Ascending aorta (tissue), 2 donors: ENCODE measurements at regions not wholly inside any gene's neighbourhood (a gene's known extent, or its start where the extent isn't known, plus 50 kb on each side); places are given as distances from the start of the nearest gene placed in this dataset.
"Not testable (repeated sequence)": the region's sequence is repeated elsewhere in the genome, so short reads cannot be mapped to it uniquely, and the experiment has no call there.

ENCODE experiments used
- DNase-seq, 2 donors: peaks; one replicate each; pipeline ENCODE4 v3.0.0-alpha.2; 2019; ENCODE audit warnings: low spot score in 2 of 2
- H3K27ac ChIP-seq, 2 donors: fragments of 200-600 bp; sonication (generic); one replicate each; pipeline ENCODE4 v1.5.1; 2016 to 2017; ENCODE audit warnings: mild to moderate bottlenecking in 1 of 2
- H3K27me3 ChIP-seq: fragments of 200-600 bp; sonication (generic); one replicate; pipeline ENCODE4 v1.5.1; 2017
- H3K36me3 ChIP-seq, 2 donors: fragments of 200-600 bp; sonication (generic); one replicate each; pipeline ENCODE4 v1.5.1; 2016
- H3K4me1 ChIP-seq, 2 donors: fragments of 200-600 bp; sonication (generic); one replicate each; pipeline ENCODE4 v1.5.1; 2016 to 2017; ENCODE audit warnings: mild to moderate bottlenecking in 1 of 2
- H3K4me3 ChIP-seq, 2 donors: fragments of 200-600 bp; sonication (generic); one replicate each; pipeline ENCODE4 v1.5.1; 2016 to 2017; ENCODE audit warnings: mild to moderate bottlenecking in 1 of 2
- H3K9me3 ChIP-seq, 2 donors: fragments of 200-600 bp; sonication (generic); one replicate each; pipeline ENCODE4 v1.5.1; 2016
- intact Hi-C: fragments of 100-400 bp; cut with DNase I; formaldehyde crosslinking; loops from one replicate; pipeline ENCODE4 v1.15.1; 2023

- DNase-seq, H3K36me3 ChIP-seq, H3K27ac ChIP-seq, H3K9me3 ChIP-seq, H3K4me1 ChIP-seq, H3K27me3 ChIP-seq, intact Hi-C loops, H3K4me3 ChIP-seq: not testable (repeated sequence)
Measured at GRCh38 chr2:87290566-87291307, 269.1 kb upstream of the PLGLB1 start.

- H3K27ac ChIP-seq, H3K4me1 ChIP-seq: not testable (repeated sequence)
Measured at GRCh38 chr2:87291400-87292200, 270.0 kb upstream of the PLGLB1 start.

GRCh38 chr2:87293931-87294594 is 272.4 kb upstream of the PLGLB1 start:
- H3K27me3 ChIP-seq, H3K36me3 ChIP-seq, H3K9me3 ChIP-seq, H3K27ac ChIP-seq, H3K4me1 ChIP-seq, DNase-seq, H3K4me3 ChIP-seq, intact Hi-C loops: not testable (repeated sequence)

More at GRCh38 chr2:87291400-87292200, 270.0 kb upstream of the PLGLB1 start:
- H3K27me3 ChIP-seq, DNase-seq, intact Hi-C loops, H3K4me3 ChIP-seq, H3K9me3 ChIP-seq, H3K36me3 ChIP-seq: not testable (repeated sequence)

- H3K36me3 ChIP-seq, H3K4me3 ChIP-seq, intact Hi-C loops, DNase-seq, H3K4me1 ChIP-seq, H3K27ac ChIP-seq, H3K9me3 ChIP-seq, H3K27me3 ChIP-seq: not testable (repeated sequence)
Measured at GRCh38 chr2:87295135-87295534, 273.5 kb upstream of the PLGLB1 start.

DNA sequence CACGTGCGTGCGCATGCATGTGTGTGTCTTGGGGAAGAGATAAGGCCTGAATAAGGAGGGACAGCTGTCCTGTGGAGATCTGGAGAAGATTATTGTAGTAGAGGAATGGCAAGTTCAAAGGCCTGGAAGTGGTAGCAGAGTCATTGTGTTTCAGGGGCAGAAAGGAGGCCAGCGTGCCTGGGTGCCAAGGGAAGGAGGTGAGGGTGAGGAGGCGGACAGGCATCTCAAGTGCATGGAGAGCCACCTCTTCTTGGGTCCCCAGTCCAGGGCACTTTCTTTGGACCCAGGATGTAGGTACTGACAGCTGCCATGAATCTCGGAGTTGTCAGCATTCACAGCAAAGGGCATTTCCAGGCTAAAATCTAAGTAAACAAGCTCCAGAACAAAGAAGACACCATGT is 279.7 kb upstream of the PLGLB1 start:
- H3K4me1 ChIP-seq, H3K27ac ChIP-seq, H3K27me3 ChIP-seq, DNase-seq, H3K4me3 ChIP-seq, intact Hi-C loops, H3K9me3 ChIP-seq, H3K36me3 ChIP-seq: not testable (repeated sequence)

GRCh38 chr2:87301871-87302270 is 280.2 kb upstream of the PLGLB1 start:
- H3K36me3 ChIP-seq, H3K4me3 ChIP-seq, H3K27me3 ChIP-seq, H3K9me3 ChIP-seq, intact Hi-C loops, DNase-seq, H3K4me1 ChIP-seq, H3K27ac ChIP-seq: not testable (repeated sequence)

DNA sequence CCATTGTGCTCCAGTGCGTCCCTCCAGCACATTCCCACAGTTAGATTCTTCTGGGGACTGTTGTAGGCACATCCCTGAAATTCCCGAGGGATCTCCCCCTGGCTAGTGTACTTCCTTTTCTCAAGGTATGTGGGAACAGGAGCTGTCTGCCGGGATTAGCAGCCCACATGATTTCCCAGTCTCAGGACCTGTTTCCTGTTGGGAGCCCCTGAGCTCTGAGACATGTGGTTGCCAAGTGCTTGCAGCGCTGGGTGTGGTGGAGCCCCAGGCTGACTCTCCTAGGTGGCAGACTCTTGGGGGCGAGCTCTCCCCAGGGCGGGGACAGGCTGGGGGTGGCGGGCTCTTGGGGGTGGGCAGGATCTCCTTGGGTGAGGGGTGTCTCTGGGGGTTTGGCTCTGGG is 287.0 kb upstream of the PLGLB1 start:
- DNase-seq, H3K27ac ChIP-seq, H3K4me1 ChIP-seq, H3K36me3 ChIP-seq, H3K27me3 ChIP-seq, intact Hi-C loops, H3K4me3 ChIP-seq, H3K9me3 ChIP-seq: not testable (repeated sequence)

DNA sequence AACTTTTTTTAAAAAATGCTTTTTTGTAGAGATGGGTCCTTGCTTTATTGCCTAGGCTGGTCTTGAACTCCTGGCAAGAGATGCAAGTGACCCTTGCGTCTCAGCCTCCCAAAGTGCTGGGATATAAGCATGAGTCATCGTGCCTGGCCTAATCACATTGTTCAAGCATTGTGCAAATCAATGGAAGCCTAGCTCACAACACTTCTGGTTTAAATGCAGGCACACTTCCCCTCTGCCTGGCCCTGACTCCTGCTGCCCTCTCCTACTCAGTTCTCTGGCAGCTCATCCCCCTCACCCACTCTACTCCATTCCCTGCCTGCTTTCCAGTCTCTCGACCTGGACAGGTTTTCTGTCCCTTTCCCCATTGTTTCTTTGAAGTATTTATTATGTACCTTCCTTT is 288.1 kb upstream of the PLGLB1 start:
- H3K4me3 ChIP-seq, H3K36me3 ChIP-seq, H3K27me3 ChIP-seq, intact Hi-C loops, H3K4me1 ChIP-seq, H3K9me3 ChIP-seq, DNase-seq, H3K27ac ChIP-seq: not testable (repeated sequence)

GRCh38 chr2:87311896-87312441 is 290.3 kb upstream of the PLGLB1 start:
- not testable (repeated sequence) for H3K4me1 ChIP-seq, H3K27ac ChIP-seq

DNA sequence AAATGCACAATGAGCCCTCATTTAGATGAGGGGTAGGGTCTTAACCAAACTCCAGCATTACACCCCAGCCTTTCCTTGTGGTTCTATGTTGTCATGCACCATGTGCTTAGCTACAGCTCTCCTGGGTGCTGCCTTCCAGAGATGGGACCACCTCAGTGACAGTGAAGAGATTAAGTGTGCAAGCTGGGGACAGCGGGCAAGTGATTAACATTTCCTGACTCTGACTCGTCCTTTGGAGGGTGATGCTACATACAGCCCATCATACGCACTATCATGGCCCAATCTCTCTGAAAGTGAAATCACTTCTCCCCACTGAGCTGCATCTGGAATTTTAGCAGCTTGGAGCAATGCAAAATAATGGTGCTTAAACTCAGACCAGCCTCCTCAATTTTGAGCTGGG is 293.0 kb upstream of the PLGLB1 start:
- not testable (repeated sequence) for H3K27ac ChIP-seq, DNase-seq

More at GRCh38 chr2:87311896-87312441, 290.3 kb upstream of the PLGLB1 start:
- H3K27me3 ChIP-seq, H3K4me3 ChIP-seq, H3K9me3 ChIP-seq, intact Hi-C loops, DNase-seq, H3K36me3 ChIP-seq: not testable (repeated sequence)

GRCh38 chr2:87315183-87315902 is 293.7 kb upstream of the PLGLB1 start:
- H3K36me3 ChIP-seq, H3K27ac ChIP-seq, H3K4me1 ChIP-seq, H3K27me3 ChIP-seq, DNase-seq, H3K4me3 ChIP-seq, H3K9me3 ChIP-seq, intact Hi-C loops: not testable (repeated sequence)

More for the DNA sequence above, 293.0 kb upstream of the PLGLB1 start:
- H3K9me3 ChIP-seq, H3K36me3 ChIP-seq, H3K4me3 ChIP-seq, intact Hi-C loops, H3K4me1 ChIP-seq, H3K27me3 ChIP-seq: not testable (repeated sequence)

DNA sequence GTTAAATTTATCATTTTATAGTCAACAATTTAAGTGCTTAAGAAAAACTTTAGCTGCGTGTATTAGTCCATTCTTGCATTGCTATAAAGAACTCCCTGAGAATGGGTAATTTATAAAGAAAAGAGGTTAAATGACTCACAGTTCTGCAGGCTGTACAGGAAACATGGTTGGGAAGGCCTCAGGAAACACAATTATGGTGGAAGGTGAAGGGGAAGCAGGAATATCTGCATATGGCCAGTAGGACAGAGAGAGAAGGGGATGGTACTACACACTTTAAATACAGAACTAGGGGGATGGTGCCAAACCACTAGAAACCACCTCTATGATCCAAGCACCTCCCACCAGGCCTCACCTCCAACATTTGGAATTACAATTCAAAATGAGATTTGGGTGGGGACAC is 295.5 kb upstream of the PLGLB1 start:
- H3K27ac ChIP-seq, H3K27me3 ChIP-seq, H3K36me3 ChIP-seq, H3K9me3 ChIP-seq, intact Hi-C loops, H3K4me3 ChIP-seq, H3K4me1 ChIP-seq, DNase-seq: not testable (repeated sequence)

GRCh38 chr2:87318814-87319491 is 297.3 kb upstream of the PLGLB1 start:
- DNase-seq, H3K36me3 ChIP-seq, intact Hi-C loops, H3K4me1 ChIP-seq, H3K9me3 ChIP-seq, H3K4me3 ChIP-seq, H3K27me3 ChIP-seq, H3K27ac ChIP-seq: not testable (repeated sequence)
